ENCODE measurements at regions not wholly inside any gene's neighbourhood (a gene's known extent, or its start where the extent isn't known, plus 50 kb on each side); places are given as distances from the start of the nearest gene placed in this dataset.

DNA sequence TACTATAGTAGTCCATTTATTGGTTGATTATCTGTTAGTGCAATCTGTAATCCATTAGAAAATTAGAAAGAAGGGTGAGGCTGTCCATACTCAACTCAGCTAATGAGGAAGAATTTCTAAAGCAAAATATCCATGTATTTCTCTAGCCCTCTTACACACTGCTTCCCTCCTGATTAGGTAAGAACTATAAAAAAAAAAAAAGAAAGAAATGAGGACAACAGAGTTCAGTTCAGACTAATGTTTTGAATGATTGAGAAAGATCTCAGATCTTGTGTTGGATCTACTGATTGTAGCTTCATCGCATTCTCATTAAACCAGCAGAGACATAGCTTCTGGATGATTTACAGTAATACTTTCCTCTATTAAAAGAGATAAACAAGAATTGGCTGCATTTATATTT, 233.3 kb downstream of the KLF5 start:
- H3K27me3 Mint-ChIP-seq, result no peaks in the 10 kb centered on the region
- intact Hi-C loops (cut with micrococcal nuclease), result no loop called here
- no peak for DNase-seq
- H3K4me3 Mint-ChIP-seq, result no peak overlapping the region
- ChIA-PET POLR2A (no interaction called here), CTCF (no interaction called here)
- ATAC-seq (ENCODE audit: low read depth), result no peak
- H3K27ac Mint-ChIP-seq, result no peak overlapping the region
- H3K9me3 Mint-ChIP-seq, result no peaks in the 10 kb centered on the region
- TF ChIP-seq, protein P1, sequence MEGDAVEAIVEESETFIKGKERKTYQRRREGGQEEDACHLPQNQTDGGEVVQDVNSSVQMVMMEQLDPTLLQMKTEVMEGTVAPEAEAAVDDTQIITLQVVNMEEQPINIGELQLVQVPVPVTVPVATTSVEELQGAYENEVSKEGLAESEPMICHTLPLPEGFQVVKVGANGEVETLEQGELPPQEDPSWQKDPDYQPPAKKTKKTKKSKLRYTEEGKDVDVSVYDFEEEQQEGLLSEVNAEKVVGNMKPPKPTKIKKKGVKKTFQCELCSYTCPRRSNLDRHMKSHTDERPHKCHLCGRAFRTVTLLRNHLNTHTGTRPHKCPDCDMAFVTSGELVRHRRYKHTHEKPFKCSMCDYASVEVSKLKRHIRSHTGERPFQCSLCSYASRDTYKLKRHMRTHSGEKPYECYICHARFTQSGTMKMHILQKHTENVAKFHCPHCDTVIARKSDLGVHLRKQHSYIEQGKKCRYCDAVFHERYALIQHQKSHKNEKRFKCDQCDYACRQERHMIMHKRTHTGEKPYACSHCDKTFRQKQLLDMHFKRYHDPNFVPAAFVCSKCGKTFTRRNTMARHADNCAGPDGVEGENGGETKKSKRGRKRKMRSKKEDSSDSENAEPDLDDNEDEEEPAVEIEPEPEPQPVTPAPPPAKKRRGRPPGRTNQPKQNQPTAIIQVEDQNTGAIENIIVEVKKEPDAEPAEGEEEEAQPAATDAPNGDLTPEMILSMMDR (IDR thresholded peaks at IDR 0.05), result no peak
- H3K4me1 Mint-ChIP-seq, result no peaks in the 10 kb centered on the region
- no peaks in the 10 kb centered on the region for H3K36me3 Mint-ChIP-seq (ENCODE audit: low read depth)

DNA sequence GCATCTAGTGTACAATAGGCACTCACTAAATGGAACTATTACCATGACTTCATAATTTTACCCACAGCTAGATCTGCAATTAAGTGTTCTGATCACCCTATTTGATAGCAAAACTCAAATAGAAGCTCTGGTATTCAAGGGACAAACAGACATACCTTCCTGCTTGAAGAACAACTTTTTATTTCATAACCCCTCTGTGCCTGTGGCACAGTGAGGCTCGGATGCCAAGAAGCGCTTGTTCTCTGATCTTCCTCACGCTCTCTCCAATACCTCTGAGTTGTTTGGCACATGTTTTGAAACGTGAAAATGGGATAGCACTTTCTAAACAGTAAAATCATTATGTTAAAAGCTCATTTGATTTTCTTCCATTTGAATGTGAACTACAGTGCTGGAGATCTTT, 232.0 kb downstream of the KLF5 start:
- TF ChIP-seq, protein P1 (IDR thresholded peaks at IDR 0.05), result no peak
- H3K27ac Mint-ChIP-seq, result no peak overlapping the region
- no peaks in the 10 kb centered on the region for H3K9me3 Mint-ChIP-seq
- no peak for DNase-seq
- H3K4me1 Mint-ChIP-seq, result no peaks in the 10 kb centered on the region
- ATAC-seq (ENCODE audit: low read depth), result no peak
- H3K4me3 Mint-ChIP-seq, result no peak overlapping the region
- POLR2A ChIA-PET, result no interaction called here
- CTCF ChIA-PET, result no interaction called here
- H3K27me3 Mint-ChIP-seq, result no peaks in the 10 kb centered on the region
- no peaks in the 10 kb centered on the region for H3K36me3 Mint-ChIP-seq (ENCODE audit: low read depth)
- intact Hi-C loops (cut with micrococcal nuclease), result no loop called here

- H3K27me3 Mint-ChIP-seq, result no peaks in the 10 kb centered on the region
- H3K27ac Mint-ChIP-seq, result no peak overlapping the region
- no peaks in the 10 kb centered on the region for H3K4me1 Mint-ChIP-seq
- TF ChIP-seq, protein P1 (IDR thresholded peaks at IDR 0.05), result no peak
- no peak for DNase-seq
- intact Hi-C loops (cut with micrococcal nuclease), result no loop called here
- no peak overlapping the region for H3K4me3 Mint-ChIP-seq
- POLR2A ChIA-PET, result no interaction called here
- no peaks in the 10 kb centered on the region for H3K9me3 Mint-ChIP-seq
- ATAC-seq (ENCODE audit: low read depth), result no peak
- CTCF ChIA-PET, result no interaction called here
- H3K36me3 Mint-ChIP-seq (ENCODE audit: low read depth), result no peaks in the 10 kb centered on the region
Observed at GRCh38 chr13:73288596-73288995, 229.8 kb downstream of the KLF5 start.

- TF ChIP-seq, protein P1 (IDR thresholded peaks at IDR 0.05), result no peak
- H3K36me3 Mint-ChIP-seq (ENCODE audit: low read depth), result no peaks in the 10 kb centered on the region
- H3K4me3 Mint-ChIP-seq, result no peak overlapping the region
- no peak overlapping the region for H3K27ac Mint-ChIP-seq
- no peaks in the 10 kb centered on the region for H3K4me1 Mint-ChIP-seq
- DNase-seq, result no peak
- no peaks in the 10 kb centered on the region for H3K27me3 Mint-ChIP-seq
- no peaks in the 10 kb centered on the region for H3K9me3 Mint-ChIP-seq
- no peak for ATAC-seq (ENCODE audit: low read depth)
- intact Hi-C loops (cut with micrococcal nuclease), result no loop called here
- POLR2A ChIA-PET, result no interaction called here
- CTCF ChIA-PET, result no interaction called here
Observed at GRCh38 chr13:73287831-73288230, 229.0 kb downstream of the KLF5 start.

- no peak overlapping the region for H3K4me3 Mint-ChIP-seq
- CTCF ChIA-PET, result no interaction called here
- H3K27me3 Mint-ChIP-seq, result no peaks in the 10 kb centered on the region
- intact Hi-C loops (cut with micrococcal nuclease), result no loop called here
- no peak for DNase-seq
- H3K9me3 Mint-ChIP-seq, result no peaks in the 10 kb centered on the region
- POLR2A ChIA-PET, result no interaction called here
- H3K4me1 Mint-ChIP-seq, result no peaks in the 10 kb centered on the region
- ATAC-seq (ENCODE audit: low read depth), result no peak
- no peaks in the 10 kb centered on the region for H3K36me3 Mint-ChIP-seq (ENCODE audit: low read depth)
- TF ChIP-seq, protein P1 (IDR thresholded peaks at IDR 0.05), result no peak
- H3K27ac Mint-ChIP-seq, result no peak overlapping the region
Observed at GRCh38 chr13:73286942-73287620, 228.3 kb downstream of the KLF5 start.

Measured in activated B cell treated with CpG ODN at 0.5 μM for 24 hours (primary cell).